Epithelial cell of esophagus (primary cell): ENCODE measurements at regions not wholly inside any gene's neighbourhood (a gene's known extent, or its start where the extent isn't known, plus 50 kb on each side); places are given as distances from the start of the nearest gene placed in this dataset.

ENCODE experiments used
- DNase-seq: peaks from one replicate; pipeline ENCODE4 v3.0.0; 2010; ENCODE audit warnings: low read depth
- H3K4me3 ChIP-seq: 2 replicates; pipeline ENCODE4 v1.5.1; 2011; ENCODE audit warnings: mild to moderate bottlenecking, low read length, control low read depth
- TF ChIP-seq, protein P1 (sequence below): IDR thresholded peaks from 2 replicates; pipeline ENCODE4 v1.5.1; 2011; ENCODE audit warnings: low read depth, mild to moderate bottlenecking, low read length, control low read depth, inconsistent platforms; ENCODE audit not compliant: insufficient read depth; ENCODE audit errors: missing control alignments

DNA sequence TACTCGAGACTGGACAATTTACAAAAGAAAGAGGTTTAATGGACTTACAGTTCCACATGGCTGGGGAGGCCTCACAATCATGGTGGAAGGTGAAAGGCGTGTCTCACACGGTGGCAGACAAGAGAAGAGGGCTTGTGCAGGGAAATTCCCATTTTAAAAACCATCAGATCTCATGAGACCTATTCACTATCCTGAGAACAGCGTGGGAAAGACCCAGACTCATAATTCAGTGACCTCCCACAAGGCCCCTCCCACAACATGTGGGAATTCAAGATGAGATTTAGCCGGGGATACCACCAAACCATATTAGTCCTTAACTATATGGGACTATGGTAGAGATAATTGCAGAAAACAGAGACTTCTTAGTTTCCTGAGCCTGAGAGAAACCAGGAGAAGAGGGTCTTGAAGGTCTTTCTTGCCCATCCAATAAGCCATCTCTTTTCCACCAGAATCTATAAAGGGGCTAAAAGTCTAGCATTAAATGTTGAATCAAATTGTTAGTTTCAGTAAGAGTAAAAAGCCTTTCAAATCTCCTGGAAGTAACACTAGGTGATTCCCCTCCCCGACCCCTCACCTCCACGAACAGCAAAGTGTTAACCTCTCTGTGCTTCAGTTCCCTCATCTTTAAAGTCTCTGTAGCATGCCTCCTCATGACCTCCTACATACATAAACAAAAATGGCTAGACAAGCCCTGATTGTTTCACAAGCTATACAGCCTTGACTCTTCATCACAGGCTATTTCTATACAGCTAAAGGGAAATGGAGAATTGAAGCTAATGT, 259.1 kb downstream of the TMEM167A start:
- no peak for DNase-seq

GRCh38 chr5:82816926-82817325, 260.3 kb downstream of the TMEM167A start:
- no peak for DNase-seq

More for the DNA sequence above, 259.1 kb downstream of the TMEM167A start:
- H3K4me3 ChIP-seq, result no peak overlapping the region
- TF ChIP-seq, protein P1, sequence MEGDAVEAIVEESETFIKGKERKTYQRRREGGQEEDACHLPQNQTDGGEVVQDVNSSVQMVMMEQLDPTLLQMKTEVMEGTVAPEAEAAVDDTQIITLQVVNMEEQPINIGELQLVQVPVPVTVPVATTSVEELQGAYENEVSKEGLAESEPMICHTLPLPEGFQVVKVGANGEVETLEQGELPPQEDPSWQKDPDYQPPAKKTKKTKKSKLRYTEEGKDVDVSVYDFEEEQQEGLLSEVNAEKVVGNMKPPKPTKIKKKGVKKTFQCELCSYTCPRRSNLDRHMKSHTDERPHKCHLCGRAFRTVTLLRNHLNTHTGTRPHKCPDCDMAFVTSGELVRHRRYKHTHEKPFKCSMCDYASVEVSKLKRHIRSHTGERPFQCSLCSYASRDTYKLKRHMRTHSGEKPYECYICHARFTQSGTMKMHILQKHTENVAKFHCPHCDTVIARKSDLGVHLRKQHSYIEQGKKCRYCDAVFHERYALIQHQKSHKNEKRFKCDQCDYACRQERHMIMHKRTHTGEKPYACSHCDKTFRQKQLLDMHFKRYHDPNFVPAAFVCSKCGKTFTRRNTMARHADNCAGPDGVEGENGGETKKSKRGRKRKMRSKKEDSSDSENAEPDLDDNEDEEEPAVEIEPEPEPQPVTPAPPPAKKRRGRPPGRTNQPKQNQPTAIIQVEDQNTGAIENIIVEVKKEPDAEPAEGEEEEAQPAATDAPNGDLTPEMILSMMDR, result no peak

GRCh38 chr5:82815871-82816270, 261.3 kb downstream of the TMEM167A start:
- H3K4me3 ChIP-seq, result no peak overlapping the region
- no peak for DNase-seq
- TF ChIP-seq, protein P1, result no peak

More at GRCh38 chr5:82816926-82817325, 260.3 kb downstream of the TMEM167A start:
- TF ChIP-seq, protein P1, result no peak
- H3K4me3 ChIP-seq, result no peak overlapping the region

GRCh38 chr5:82813861-82814260, 263.3 kb downstream of the TMEM167A start:
- DNase-seq, result no peak
- TF ChIP-seq, protein P1, result no peak
- no peak overlapping the region for H3K4me3 ChIP-seq

DNA sequence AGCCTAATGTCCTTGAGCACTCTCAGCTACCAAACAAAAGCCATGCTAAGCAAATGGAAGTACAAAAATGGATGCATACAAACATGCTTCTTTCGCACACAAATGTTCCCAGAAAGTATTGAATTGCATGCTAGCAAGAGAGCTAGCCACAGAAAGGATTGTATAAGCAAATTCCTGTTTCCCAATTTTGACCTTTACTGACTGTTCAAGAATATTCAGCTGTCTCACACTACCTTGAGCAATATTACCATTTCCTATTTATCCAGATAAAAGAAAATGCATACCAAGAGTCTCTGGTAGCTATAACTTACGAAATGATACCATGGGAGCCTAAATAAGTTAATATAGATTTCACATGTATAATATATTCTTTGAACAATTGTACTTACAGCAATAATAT, 264.6 kb downstream of the TMEM167A start:
- H3K4me3 ChIP-seq, result no peak overlapping the region
- peak; percentile 35 for DNase-seq
- TF ChIP-seq, protein P1, result no peak

GRCh38 chr5:82811490-82811889, 265.7 kb downstream of the TMEM167A start:
- DNase-seq, result no peak
- H3K4me3 ChIP-seq, result no peak overlapping the region
- TF ChIP-seq, protein P1, result no peak
